ENCODE measurements at regions not wholly inside any gene's neighbourhood (a gene's known extent, or its start where the extent isn't known, plus 50 kb on each side); places are given as distances from the start of the nearest gene placed in this dataset.

- H3K4me3 ChIP-seq (ENCODE audit: low read depth, low read length): no peak overlapping the region
- TF ChIP-seq CTCF (IDR thresholded peaks at IDR 0.05; ENCODE audit: insufficient read depth, low read depth, low read length, missing control alignments): no peak
- no peak for DNase-seq (ENCODE audit: low read depth)
Measured at GRCh38 chr9:106333481-106333880, 529.5 kb upstream of the ZNF462 start.

- H3K4me3 ChIP-seq (ENCODE audit: low read depth, low read length): no peak overlapping the region
- TF ChIP-seq CTCF (IDR thresholded peaks at IDR 0.05; ENCODE audit: insufficient read depth, low read depth, low read length, missing control alignments): no peak
- DNase-seq (ENCODE audit: low read depth): peak; percentile 5
Measured at GRCh38 chr9:106334081-106334480, 528.9 kb upstream of the ZNF462 start.

- TF ChIP-seq CTCF (IDR thresholded peaks at IDR 0.05; ENCODE audit: insufficient read depth, low read depth, low read length, missing control alignments): no peak
- H3K4me3 ChIP-seq (ENCODE audit: low read depth, low read length): no peak overlapping the region
- DNase-seq (ENCODE audit: low read depth): no peak
Measured at GRCh38 chr9:106339882-106340281, 523.1 kb upstream of the ZNF462 start.

- no peak overlapping the region for H3K4me3 ChIP-seq (ENCODE audit: low read depth, low read length)
- no peak for TF ChIP-seq CTCF (IDR thresholded peaks at IDR 0.05; ENCODE audit: insufficient read depth, low read depth, low read length, missing control alignments)
- DNase-seq (ENCODE audit: low read depth): no peak
Measured at GRCh38 chr9:106350777-106351176, 512.2 kb upstream of the ZNF462 start.

- TF ChIP-seq CTCF (IDR thresholded peaks at IDR 0.05; ENCODE audit: insufficient read depth, low read depth, low read length, missing control alignments): no peak
- no peak for DNase-seq (ENCODE audit: low read depth)
- no peak overlapping the region for H3K4me3 ChIP-seq (ENCODE audit: low read depth, low read length)
Measured at GRCh38 chr9:106356924-106357323, 506.0 kb upstream of the ZNF462 start.

GRCh38 chr9:106358331-106358730 lies 504.6 kb upstream of the ZNF462 start:
- no peak for DNase-seq (ENCODE audit: low read depth)
- no peak for TF ChIP-seq CTCF (IDR thresholded peaks at IDR 0.05; ENCODE audit: insufficient read depth, low read depth, low read length, missing control alignments)
- H3K4me3 ChIP-seq (ENCODE audit: low read depth, low read length): no peak overlapping the region

- no peak overlapping the region for H3K4me3 ChIP-seq (ENCODE audit: low read depth, low read length)
- DNase-seq (ENCODE audit: low read depth): no peak
- TF ChIP-seq CTCF (IDR thresholded peaks at IDR 0.05; ENCODE audit: insufficient read depth, low read depth, low read length, missing control alignments): no peak
Measured at GRCh38 chr9:106376689-106377088, 486.3 kb upstream of the ZNF462 start.

All from GM12865 (cell line).